ENCODE measurements at regions not wholly inside any gene's neighbourhood (a gene's known extent, or its start where the extent isn't known, plus 50 kb on each side); places are given as distances from the start of the nearest gene placed in this dataset.

DNA sequence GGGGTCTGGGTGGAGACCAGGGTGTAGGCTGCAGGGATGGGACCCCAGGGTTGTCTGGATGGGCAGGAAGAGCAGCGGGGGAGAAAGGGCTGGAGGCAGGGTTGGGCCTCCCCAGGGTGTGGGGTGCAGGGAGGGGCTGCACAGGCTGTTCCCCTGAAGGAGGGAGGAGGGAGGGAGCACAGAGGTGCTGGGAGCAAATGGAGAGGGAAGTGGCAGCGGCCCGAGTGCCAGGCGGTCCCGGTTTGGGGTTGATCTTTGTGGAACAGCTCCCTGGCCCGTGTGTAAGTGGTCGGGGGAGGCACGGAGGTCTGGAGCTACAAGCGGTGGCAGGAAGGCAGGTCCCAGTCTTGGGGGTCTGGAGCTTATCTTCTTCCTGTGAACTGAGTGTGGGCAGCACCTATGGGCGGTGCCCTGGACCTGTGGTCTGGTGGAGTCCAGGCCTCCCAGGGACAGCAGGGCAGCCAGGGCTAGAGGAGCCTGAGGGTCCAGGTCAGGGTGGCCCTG, 391.6 kb downstream of the TMEM121 start:
- TF ChIP-seq CSDC2 (CRISPR knock-in tag; IDR thresholded peaks at IDR 0.05): no peak
- TF ChIP-seq ZFP3 (CRISPR knock-in tag; IDR thresholded peaks at IDR 0.05): no peak
- TF ChIP-seq ZFP30 (CRISPR knock-in tag; IDR thresholded peaks at IDR 0.05): no peak
- no peak for TF ChIP-seq PATZ1 (CRISPR knock-in tag; IDR thresholded peaks at IDR 0.05; ENCODE audit: borderline replicate concordance)
- TF ChIP-seq ARNTL (CRISPR knock-in tag; IDR thresholded peaks at IDR 0.05; ENCODE audit: borderline replicate concordance, low read depth): no peak
- TF ChIP-seq, protein P1, sequence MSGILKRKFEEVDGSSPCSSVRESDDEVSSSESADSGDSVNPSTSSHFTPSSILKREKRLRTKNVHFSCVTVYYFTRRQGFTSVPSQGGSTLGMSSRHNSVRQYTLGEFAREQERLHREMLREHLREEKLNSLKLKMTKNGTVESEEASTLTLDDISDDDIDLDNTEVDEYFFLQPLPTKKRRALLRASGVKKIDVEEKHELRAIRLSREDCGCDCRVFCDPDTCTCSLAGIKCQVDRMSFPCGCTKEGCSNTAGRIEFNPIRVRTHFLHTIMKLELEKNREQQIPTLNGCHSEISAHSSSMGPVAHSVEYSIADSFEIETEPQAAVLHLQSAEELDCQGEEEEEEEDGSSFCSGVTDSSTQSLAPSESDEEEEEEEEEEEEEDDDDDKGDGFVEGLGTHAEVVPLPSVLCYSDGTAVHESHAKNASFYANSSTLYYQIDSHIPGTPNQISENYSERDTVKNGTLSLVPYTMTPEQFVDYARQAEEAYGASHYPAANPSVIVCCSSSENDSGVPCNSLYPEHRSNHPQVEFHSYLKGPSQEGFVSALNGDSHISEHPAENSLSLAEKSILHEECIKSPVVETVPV (CRISPR knock-in tag; IDR thresholded peaks at IDR 0.05): no peak
